Stimulated activated CD4-positive, alpha-beta T cell treated with anti-CD3 and anti-CD28 coated beads, Interleukin-1b, Interleukin-23, amount 100 ng/mL, for 24 hours (primary cell): ENCODE measurements at regions not wholly inside any gene's neighbourhood (a gene's known extent, or its start where the extent isn't known, plus 50 kb on each side); places are given as distances from the start of the nearest gene placed in this dataset.
A peak's percentile ranks its signal among the peaks of the same experiment; 100 is the strongest.

Experiments
- DNase-seq, 4 experiments: peaks; one replicate each; pipeline ENCODE4 v3.0.0-alpha.2; 2020; ENCODE audit warnings: low read depth in 4 of 4, low spot score in 1 of 4

- DNase-seq, result no peak
Observed at GRCh38 chr12:92650228-92650822, 52.5 kb upstream of the PLEKHG7 start.

- peak; percentile 12 to 34 (median 24) for DNase-seq
Observed at GRCh38 chr12:92649511-92650227, 53.1 kb upstream of the PLEKHG7 start.

- DNase-seq, result no peak
Observed at GRCh38 chr12:92648242-92649031, 54.4 kb upstream of the PLEKHG7 start.

GRCh38 chr12:92641291-92641690 lies 61.5 kb upstream of the PLEKHG7 start:
- DNase-seq, result no peak

- DNase-seq, result no peak
Observed at GRCh38 chr12:92640691-92641090, 62.1 kb upstream of the PLEKHG7 start.

- DNase-seq, result no peak
Observed at GRCh38 chr12:92639017-92639416, 63.8 kb upstream of the PLEKHG7 start.

GRCh38 chr12:92634730-92635129 lies 68.1 kb upstream of the PLEKHG7 start:
- DNase-seq, result no peak

GRCh38 chr12:92634202-92634601 lies 68.6 kb upstream of the PLEKHG7 start:
- DNase-seq, result no peak

- no peak for DNase-seq
Observed at GRCh38 chr12:92630968-92631367, 71.8 kb upstream of the PLEKHG7 start.

- no peak for DNase-seq
Observed at GRCh38 chr12:92629349-92630065, 73.3 kb upstream of the PLEKHG7 start.

GRCh38 chr12:92628476-92628875 lies 74.3 kb upstream of the PLEKHG7 start:
- no peak for DNase-seq

- DNase-seq, result no peak
Observed at GRCh38 chr12:92627511-92627910, 75.3 kb upstream of the PLEKHG7 start.

- DNase-seq, result no peak
Observed at GRCh38 chr12:92625639-92626310, 77.0 kb upstream of the PLEKHG7 start.

- DNase-seq, result no peak
Observed at GRCh38 chr12:92624236-92624635, 78.6 kb upstream of the PLEKHG7 start.

- DNase-seq, result no peak
Observed at GRCh38 chr12:92623386-92623785, 79.4 kb upstream of the PLEKHG7 start.

GRCh38 chr12:92621833-92622232 lies 81.0 kb upstream of the PLEKHG7 start:
- DNase-seq, result no peak

- no peak for DNase-seq
Observed at GRCh38 chr12:92621312-92621711, 81.5 kb upstream of the PLEKHG7 start.

- DNase-seq, result no peak
Observed at GRCh38 chr12:92619730-92620684, 82.8 kb upstream of the PLEKHG7 start.

- no peak for DNase-seq
Observed at GRCh38 chr12:92619026-92619425, 83.8 kb upstream of the PLEKHG7 start.

- DNase-seq, result no peak
Observed at GRCh38 chr12:92615703-92616102, 87.1 kb upstream of the PLEKHG7 start.
